ENCODE measurements at regions not wholly inside any gene's neighbourhood (a gene's known extent, or its start where the extent isn't known, plus 50 kb on each side); places are given as distances from the start of the nearest gene placed in this dataset.

- DNase-seq = no peak
These were observed 75.1 kb downstream of the LINGO1 start for GRCh38 chr15:77557564-77557963.

DNA sequence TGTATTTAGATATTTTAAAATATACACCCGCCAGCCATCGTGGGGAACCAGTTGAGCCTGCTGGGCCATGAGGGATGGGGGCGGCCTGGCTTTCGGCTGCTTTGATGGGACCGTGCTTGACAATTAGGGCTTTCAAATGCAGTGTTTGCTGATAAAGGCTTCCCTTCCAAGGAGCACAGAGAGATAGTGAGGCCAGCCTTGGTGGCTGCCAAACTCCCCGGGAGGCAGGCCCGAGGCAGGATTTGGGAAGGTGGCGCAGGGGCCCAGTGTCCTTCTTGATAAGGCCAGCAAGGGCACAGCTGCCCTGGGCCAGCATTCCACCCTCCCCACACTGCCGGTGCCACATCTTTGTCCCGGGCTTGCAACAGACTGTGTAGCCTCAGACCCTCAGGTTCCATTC is 75.6 kb downstream of the LINGO1 start:
- no peak for DNase-seq

- DNase-seq = no peak
These were observed 76.1 kb downstream of the LINGO1 start for GRCh38 chr15:77556622-77557021.

DNA sequence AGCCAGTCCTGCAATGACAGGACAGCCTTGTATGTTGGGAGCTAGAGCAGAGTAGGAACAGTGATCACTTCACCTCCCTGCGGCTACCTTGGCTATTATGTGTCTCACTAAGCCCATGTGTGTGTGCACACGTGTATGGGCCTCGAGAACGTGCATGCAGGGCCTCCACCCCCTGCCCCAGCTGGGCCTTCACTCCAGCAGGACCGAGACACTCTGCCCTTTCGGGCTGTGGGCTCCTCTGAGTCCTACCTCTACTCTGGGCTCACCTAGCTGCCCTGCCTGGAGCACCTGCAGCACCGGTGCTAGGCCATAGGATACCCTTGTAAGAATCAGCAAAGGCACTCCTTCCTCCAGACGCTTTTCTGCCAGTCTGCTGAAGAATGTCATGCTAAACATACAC is 77.5 kb downstream of the LINGO1 start:
- no peak for DNase-seq

- no peak for DNase-seq
These were observed 78.2 kb downstream of the LINGO1 start for GRCh38 chr15:77554306-77555080.

DNA sequence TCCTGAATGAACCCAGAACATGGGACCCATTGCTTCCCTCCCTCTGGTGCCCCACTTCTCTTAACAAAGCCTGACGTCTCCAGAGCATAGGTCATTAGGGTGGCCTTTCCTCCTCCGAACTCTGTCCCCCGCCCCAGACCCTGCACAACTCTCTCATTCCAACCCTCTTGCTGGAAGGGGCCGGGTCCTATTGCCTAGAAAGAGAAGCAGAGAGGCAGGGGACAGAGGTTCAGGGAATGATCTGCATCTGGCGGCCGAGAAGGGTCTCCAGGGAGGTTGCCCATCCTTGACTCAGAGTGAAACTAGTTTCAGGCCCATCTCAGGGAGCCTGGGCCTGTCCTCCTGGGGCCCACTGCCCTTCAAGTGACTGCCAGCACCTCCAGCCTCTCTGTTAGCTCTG is 79.0 kb downstream of the LINGO1 start:
- DNase-seq = no peak

GRCh38 chr15:77553257-77553656 is 79.5 kb downstream of the LINGO1 start:
- no peak for DNase-seq

DNA sequence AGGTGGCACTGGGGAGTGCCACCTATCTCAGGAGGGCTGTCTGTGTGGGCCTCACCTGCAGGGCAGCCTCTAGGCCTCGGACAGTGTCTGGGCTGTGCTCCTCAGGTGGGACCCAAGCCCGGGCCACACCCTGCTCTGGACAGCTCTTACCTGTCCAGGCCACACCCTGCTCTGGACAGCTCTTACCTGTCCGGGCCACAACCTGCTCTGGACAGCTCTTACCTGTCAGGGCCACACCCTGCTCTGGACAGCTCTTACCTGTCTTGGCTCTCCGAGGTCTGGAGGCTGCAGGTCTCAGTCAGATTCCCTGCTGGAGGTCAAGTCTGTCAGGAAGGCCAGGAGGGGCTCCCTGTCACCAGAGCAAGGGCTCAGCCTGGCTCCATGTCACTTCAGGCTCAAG is 80.6 kb downstream of the LINGO1 start:
- DNase-seq = no peak

DNA sequence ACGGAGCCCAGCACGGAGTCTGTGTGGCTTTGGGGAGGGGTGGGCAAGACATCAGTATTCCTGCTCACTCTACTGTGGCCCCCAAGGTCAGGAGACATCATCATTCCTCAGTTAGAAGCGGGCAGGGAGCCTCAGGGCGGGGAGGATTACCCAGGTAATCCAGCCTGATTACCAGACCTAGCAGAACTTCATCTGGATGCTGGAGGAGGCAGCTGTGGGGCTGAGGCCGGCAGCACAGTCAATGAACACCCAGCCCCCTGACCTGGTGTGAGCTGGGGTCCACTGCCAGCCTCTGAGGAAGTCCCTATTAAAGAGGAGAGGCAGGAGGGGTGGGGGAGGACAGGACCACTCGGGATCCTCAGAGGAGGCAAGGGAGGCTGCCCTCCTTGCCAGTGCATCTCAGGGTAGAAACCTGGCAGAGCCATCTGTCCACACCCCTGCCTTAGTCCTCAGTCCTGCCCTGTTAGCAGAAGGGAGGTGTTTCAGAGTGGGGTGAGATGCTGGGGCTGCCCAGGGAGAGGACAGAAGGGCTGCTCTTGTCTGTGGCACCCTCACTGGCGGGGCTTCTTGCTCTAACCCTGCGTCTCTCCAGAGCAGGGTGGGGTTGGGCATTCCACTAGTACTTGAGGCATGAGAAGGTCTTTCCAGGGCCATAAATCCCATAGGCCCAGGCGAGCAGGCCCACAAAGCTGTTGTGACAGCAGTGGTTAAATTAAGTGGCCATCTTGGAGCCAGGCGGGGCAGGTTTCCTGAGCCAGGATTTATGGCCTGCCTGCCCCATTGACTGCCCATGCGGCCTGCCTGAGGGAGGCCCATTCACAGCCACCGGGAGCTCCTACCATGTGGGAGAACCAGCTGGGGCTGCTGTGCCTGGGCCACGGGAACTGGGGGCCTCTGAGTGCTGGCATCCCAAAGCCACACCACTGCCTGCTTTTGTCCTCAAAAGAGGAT is 82.1 kb downstream of the LINGO1 start:
- no peak for DNase-seq

DNA sequence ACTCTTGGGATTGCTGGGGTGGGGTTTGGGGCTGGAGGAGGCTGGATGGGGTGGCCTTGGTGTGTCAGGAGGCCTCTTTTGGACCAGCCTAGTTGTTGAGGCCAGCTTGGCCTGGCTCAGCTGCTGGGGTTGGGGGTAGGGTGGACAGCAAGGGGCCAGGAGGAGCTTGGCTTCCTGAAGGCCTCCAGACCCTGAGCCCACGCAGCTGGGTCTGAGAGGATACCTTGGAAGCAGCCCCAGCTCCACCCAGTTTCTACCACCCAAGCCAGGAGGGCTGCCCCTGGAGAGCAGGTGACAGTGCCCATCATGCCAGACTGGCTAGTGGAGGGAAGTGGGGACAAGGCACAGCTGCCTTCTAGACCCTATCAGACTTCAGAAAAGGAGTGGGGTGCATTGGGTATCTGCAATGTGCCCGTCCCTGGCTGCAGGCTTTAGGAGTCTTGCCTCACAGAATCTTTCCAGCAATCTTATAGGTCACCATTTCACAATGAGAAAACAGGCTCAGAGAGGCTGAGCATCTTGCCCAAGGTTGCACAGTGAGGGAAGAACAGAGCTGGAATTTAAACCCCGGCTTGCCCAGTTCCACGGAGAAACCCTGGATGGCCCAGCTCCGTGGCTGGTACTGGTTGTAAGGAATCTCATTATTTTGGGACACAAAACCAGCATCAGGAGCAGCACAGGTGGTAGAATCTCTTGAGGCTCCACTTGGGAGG is 83.0 kb downstream of the LINGO1 start:
- DNase-seq = no peak

DNA sequence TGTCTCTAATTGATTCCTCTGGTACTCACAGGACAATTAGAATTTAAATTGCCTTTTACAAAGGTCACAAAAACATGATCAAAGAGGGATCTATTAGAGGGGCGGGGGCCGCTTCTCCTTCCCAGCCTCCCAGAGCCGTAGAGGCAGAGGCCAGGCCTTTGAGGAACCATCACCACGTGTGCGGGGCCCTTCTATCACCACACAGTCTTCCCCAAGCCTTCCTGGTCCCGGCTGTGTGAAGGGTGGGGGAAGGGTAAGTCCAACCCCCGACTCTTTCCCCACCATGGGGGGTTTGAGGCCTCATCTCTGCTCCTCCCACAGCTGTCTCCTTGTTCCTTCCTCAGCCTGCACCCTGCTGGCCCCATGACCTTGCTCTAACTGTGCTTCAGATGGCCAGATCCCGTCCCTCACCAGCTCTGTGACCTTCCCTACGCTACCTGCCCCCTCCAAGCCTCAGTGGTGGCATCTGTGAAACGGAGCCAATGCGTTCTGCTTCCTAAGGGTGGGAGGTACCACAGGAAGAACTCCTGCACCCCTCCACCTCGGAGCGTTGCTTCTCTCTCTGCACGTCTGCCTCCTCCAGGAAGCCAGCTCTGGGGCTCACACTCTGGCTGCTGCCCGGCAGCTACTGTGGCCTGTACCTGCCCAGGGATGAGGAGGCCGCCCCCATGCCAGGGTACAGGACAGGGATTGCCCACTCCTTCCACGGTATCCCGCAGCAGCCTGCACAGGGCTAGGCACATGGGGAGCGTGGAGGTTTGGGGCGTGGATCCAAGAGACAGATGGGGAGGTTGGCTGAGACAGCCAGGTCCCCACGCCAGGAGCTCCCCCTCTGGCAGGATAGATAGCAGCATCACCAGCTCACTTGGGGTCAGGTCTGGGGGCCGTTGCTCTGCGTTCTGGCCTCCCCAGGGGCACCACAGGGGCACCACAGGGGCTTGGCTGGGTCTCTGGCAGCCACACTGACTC is 83.8 kb downstream of the LINGO1 start:
- DNase-seq = no peak

- no peak for DNase-seq
These were observed 84.7 kb downstream of the LINGO1 start for GRCh38 chr15:77547801-77548588.

DNA sequence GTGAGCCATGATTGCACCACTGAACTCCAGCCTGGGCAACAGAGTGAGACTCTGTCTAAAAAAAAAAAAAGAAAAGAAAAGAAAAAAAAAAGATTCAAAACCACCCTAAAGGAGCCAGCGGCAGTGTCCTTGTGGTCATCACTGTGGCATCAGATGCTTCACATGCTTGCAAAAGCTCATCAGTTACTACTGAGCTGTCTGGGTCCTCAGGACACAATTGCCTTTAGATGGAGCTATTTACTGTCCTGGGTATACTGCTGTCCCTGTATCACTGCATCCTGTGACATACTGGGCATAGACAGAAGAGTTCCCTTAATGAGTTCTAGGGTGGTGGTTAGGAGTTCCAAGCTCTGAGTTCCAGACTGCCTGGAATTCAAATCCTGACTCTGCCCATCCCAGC is 85.8 kb downstream of the LINGO1 start:
- DNase-seq = no peak

DNA sequence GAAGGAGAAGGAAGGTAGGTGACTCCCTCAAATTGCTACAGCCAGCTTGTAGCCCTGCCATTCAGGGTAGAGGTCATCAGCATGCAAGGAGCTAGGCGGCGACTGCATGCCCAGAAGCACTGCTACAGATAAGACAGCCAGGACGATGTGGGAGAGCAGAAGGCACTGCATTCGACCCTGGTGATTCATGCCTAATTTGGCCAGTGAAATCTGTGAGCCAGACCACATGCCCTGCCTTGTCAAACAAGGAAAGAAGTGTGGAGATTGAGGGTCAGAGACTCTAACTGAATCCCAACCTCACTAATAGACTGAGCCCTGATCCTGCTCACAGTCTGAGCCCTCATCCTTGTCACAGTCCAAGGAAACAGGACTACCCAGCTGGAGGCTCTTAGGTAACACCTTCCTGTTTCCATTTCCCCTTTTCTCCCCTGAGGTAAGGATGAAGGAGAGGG is 86.6 kb downstream of the LINGO1 start:
- no peak for DNase-seq

GRCh38 chr15:77545058-77545457 is 87.7 kb downstream of the LINGO1 start:
- no peak for DNase-seq

DNA sequence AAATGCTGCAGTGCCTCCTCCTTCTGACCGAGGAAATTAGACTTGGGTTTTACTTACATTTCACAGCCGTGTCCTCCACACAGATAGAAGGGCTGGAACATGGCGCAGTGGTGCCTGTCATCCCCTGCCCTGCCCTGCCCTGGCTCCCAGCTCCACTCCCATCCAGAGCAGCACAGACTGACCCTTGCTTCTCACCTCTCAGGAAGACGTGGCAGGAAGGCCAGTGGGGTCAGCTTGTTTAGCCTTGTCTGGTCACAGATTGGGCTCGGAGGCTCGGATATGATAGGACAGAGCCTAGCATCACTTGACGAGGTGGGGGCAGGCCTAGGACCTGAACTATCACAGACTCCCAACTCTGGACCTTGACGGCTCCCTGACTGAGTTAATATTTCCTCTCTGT is 88.5 kb downstream of the LINGO1 start:
- DNase-seq = no peak

DNA sequence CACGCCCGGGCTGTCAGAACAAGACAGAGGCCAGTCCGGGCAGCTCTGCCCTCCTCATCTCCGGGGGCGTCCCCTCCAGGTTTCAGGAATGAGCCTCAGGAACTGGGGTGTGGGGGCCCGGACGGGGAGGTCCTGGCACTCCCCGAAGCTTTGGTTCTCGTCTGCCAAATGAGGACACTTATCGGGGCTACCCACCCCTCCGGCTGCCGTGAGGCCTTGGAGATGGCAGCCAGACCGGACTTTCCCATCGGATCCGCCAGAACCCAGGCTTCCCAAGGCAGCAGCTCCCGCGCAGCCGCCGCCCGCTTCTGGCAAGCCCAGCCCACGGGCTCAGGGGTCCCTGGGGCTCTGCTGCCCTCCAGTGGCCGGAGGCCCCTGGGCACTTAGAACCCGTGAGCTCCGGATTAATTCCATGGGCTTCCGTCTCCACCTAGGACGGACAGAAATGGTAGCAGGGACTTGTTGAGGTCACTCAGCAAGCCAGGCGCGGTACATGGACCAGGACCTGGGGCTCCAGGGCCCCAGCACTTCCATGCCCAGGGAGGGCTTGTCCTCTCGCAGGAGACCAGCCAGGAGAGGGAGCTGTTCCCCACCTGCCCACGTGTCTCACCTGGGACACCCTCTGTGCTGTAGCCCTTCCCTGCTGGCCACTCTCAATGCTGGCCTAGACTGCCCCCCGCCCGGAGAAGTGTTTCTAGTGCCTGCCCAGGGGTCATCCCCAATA is 89.4 kb downstream of the LINGO1 start:
- DNase-seq = peak; percentile 68

DNA sequence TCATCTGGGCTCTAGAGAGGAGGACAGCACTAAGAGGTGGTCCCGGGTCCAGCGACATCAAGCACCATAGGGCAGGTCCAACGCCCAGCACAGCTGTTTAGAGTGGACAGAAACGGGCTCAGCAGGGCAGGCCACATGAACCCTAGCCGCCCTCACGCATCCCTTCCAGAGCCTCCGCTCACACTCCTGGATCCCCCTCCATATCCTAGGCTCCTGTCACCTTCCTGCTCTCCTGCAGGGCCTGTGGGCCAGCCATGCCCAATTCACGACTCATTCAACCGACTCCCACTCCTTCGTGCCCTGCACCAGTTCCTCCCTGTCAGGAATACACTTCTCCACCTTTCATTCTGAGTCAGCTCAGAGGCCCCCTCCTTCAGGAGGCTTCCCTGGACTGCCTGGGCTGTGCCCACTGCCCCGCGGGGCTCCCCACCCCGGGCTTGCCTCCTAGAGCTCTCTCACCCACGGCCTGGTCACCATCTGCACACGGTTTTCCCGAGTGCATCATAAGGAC is 90.2 kb downstream of the LINGO1 start:
- no peak for DNase-seq

DNA sequence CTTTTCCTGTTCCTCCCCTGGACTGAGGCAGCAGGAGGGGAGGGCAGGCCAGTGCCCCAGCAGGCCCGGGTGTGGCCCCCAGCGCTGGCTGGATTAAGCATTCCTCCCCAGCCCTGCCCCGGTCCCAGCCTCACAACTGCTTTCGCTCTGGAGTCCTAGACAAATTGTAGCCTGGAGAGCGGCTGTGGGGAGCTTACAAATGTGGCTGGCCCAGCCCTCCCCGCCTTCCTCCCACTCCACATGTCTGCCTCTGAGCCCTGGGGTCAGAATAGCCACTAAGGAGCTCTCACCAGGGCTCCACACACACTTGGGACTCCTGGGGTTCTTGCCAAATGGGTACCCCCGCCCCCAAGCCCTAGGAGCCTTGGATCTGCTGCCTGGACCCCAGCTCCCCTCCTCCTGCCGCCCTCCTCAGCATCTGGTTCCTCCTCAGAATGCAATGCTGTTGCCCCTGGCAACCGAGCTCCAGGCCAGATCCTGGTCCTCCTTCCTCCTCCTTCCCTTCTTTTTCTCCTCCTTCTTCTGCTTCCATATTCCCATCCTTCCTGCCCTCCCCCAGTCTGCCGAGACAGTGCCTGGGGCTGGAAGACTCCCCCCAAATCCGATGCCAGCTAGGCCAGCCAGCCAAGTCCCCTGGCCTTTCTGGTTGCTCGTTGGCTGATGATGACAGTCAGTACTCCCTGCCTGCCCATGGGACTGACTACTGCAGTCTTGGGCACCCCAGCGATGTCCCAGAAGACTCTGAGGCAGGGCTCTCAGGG is 91.1 kb downstream of the LINGO1 start:
- no peak for DNase-seq
